ENCODE measurements at regions not wholly inside any gene's neighbourhood (a gene's known extent, or its start where the extent isn't known, plus 50 kb on each side); places are given as distances from the start of the nearest gene placed in this dataset.

DNA sequence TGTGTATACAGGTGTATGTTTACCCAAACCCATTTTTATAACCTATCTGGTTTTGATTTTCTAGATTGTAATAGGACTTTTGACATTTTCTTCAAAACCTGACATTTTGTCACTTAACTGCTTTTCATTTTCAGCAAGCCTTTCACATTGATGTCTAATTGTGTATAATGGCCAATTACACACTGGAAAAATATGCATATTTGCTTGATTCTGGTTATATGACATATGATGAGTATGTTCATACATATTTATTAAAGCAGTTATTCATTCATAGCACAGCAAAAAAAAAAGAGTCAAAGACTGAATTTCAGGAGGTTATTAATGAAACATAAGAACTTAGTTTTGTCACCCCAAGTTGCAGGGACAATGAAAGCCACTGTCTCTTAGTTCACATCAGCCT, 307.7 kb upstream of the TNP1 start:
- Histone ChIP-seq H3K36me3 (no peaks in the 10 kb centered on the region), H3K4me3 (no peak overlapping the region), H3K27ac (no peak overlapping the region), H3K4me1 (peaks cover 0 to 6% (median 0%) of the 10 kb centered on the region in 3 donors), H3K27me3 (no peaks in the 10 kb centered on the region), H3K9me3 (no peaks in the 10 kb centered on the region)
- intact Hi-C loops (cut with DNase I), result no loop called here
- TF ChIP-seq, protein P1, sequence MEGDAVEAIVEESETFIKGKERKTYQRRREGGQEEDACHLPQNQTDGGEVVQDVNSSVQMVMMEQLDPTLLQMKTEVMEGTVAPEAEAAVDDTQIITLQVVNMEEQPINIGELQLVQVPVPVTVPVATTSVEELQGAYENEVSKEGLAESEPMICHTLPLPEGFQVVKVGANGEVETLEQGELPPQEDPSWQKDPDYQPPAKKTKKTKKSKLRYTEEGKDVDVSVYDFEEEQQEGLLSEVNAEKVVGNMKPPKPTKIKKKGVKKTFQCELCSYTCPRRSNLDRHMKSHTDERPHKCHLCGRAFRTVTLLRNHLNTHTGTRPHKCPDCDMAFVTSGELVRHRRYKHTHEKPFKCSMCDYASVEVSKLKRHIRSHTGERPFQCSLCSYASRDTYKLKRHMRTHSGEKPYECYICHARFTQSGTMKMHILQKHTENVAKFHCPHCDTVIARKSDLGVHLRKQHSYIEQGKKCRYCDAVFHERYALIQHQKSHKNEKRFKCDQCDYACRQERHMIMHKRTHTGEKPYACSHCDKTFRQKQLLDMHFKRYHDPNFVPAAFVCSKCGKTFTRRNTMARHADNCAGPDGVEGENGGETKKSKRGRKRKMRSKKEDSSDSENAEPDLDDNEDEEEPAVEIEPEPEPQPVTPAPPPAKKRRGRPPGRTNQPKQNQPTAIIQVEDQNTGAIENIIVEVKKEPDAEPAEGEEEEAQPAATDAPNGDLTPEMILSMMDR (IDR thresholded peaks at IDR 0.05), result no peak
- no peak for DNase-seq

DNA sequence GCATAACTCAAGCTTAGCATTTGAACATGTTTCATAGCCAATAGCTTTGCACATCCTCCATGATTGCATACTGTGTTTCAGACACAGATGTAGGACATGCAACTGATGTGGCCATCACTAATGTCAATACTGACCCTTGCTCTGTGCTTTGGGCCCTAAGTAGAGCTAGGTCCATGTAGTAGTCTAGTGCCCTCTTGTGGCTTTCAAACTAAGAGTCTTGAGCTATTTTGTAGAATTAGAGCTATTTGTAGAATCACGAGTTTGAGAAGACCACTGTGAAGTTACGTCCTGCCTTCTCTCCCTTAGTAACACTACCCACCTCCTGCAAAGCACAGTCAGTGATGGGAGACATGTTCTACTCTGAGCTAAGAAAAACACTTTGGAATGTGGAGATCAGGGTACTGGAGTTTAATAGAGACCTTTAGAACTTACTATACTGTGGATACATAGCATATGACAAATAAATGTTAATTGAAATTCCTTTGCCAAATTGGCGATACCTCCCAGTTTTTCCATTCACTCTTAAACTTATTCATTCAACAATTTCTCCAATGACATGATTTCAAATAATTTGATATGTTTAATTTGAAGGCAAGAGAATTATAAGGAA, 306.5 kb upstream of the TNP1 start:
- WGBS, 2 donors, result 46 to 64% methylated on average over 3 of the region's 3 CpGs
- Histone ChIP-seq H3K9me3 (no peaks in the 10 kb centered on the region), H3K27ac (no peak overlapping the region), H3K27me3 (peaks cover 0 to 3% (median 0%) of the 10 kb centered on the region in 4 donors), H3K4me1 (peaks cover 0 to 6% (median 0%) of the 10 kb centered on the region in 3 donors), H3K36me3 (no peaks in the 10 kb centered on the region), H3K4me3 (no peak overlapping the region)
- TF ChIP-seq, protein P1 (IDR thresholded peaks at IDR 0.05), result peak in 5 of 6 experiments; percentile 23 to 52 (median 35)
- no peak for TF ChIP-seq POLR2A (IDR thresholded peaks at IDR 0.05)
- DNase-seq, result no peak
- intact Hi-C loops (cut with DNase I), result no loop called here

DNA sequence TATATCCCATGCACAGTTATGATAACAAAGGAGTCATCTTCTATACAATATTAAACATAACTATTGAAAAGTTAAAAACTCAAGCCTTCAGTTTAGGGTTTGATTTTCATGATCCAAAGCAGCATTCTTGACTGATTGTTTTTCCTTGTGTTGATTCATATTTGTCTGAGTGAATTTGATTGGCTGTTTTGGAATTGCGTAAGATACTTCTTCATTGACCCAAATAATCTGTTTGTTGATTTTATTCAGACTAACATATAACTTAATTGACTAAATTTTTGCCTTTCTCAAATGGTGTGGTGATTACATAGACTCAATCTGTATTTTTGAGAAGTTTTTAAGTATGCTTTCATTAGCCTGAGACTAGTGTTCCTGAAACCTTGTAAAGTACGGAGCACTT, 305.7 kb upstream of the TNP1 start:
- intact Hi-C loops (cut with DNase I), result no loop called here
- 74 to 96% methylated on average over 1 to 2 of the region's 2 CpGs for WGBS, 2 donors
- H3K27ac ChIP-seq, result no peak overlapping the region
- no peaks in the 10 kb centered on the region for H3K9me3 ChIP-seq
- DNase-seq, result no peak
- H3K36me3 ChIP-seq, result no peaks in the 10 kb centered on the region
- TF ChIP-seq, protein P1 (IDR thresholded peaks at IDR 0.05), result no peak
- TF ChIP-seq POLR2A (IDR thresholded peaks at IDR 0.05), result no peak
- H3K27me3 ChIP-seq, result peaks cover 0 to 6% (median 0%) of the 10 kb centered on the region in 4 donors
- no peak overlapping the region for H3K4me3 ChIP-seq
- H3K4me1 ChIP-seq, result peaks cover 0 to 6% (median 0%) of the 10 kb centered on the region in 3 donors

DNA sequence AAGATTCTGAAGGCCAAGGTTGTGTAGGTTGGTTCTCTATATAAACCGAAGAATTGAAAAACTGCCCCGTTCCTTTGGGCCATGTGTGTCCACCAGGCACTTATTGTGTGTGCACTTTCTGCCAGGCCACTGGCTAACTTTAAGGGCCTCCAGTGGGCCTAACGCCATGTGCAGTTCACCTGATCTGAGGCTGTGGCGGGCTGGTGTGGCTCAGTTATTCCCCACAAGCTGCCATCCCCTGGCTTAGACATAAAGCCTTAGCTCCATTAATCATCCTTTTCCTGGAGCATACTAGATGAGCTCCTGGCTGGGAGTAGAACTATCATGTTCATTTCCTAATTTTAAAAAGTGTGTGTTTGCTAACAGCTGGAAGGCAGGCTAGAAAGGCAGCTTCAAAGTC, 304.1 kb upstream of the TNP1 start:
- no peaks in the 10 kb centered on the region for H3K9me3 ChIP-seq
- intact Hi-C loops (cut with DNase I), result no loop called here
- no peaks in the 10 kb centered on the region for H3K36me3 ChIP-seq
- DNase-seq, result no peak
- H3K4me1 ChIP-seq, result peaks cover 0 to 6% (median 0%) of the 10 kb centered on the region in 3 donors
- no peak for TF ChIP-seq POLR2A (IDR thresholded peaks at IDR 0.05)
- TF ChIP-seq, protein P1 (IDR thresholded peaks at IDR 0.05), result no peak
- H3K4me3 ChIP-seq, result no peak overlapping the region
- WGBS, 2 donors, result 81 to 95% methylated on average over 4 of the region's 4 CpGs
- H3K27ac ChIP-seq, result peak overlapping the region in 2 of 4 donors; percentile 23
- H3K27me3 ChIP-seq, result peaks cover 0 to 6% (median 0%) of the 10 kb centered on the region in 4 donors

DNA sequence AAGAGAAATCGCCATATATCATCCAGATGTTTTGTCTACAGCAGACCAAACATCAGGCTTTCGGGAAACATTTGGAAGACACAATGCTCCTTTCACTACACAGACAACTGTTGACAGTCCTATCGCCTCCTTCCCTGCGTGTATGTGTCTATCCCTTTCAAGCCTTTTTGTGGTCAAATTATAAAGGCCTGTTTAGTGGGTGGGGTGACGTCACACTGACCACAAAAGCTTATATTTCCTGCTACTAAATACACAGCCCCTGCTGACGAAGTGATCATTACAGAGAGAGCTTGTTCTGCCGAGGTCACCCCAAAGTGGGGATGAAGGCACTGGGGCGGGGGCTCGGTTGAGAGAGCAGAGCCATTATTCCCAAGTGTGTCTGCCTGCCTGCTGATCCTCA, 302.7 kb upstream of the TNP1 start:
- TF ChIP-seq POLR2A (IDR thresholded peaks at IDR 0.05), result no peak
- TF ChIP-seq, protein P1 (IDR thresholded peaks at IDR 0.05), result no peak
- peaks cover 0 to 6% (median 0%) of the 10 kb centered on the region in 3 donors for H3K4me1 ChIP-seq
- 61 to 78% methylated on average over 7 to 9 of the region's 9 CpGs for WGBS, 2 donors
- H3K4me3 ChIP-seq, result no peak overlapping the region
- no peak overlapping the region for H3K27ac ChIP-seq
- intact Hi-C loops (cut with DNase I), result no loop called here
- peaks cover 0 to 14% (median 0%) of the 10 kb centered on the region in 4 donors for H3K27me3 ChIP-seq
- H3K36me3 ChIP-seq, result no peaks in the 10 kb centered on the region
- DNase-seq, result no peak
- no peaks in the 10 kb centered on the region for H3K9me3 ChIP-seq
